ENCODE measurements at regions not wholly inside any gene's neighbourhood (a gene's known extent, or its start where the extent isn't known, plus 50 kb on each side); places are given as distances from the start of the nearest gene placed in this dataset.

DNA sequence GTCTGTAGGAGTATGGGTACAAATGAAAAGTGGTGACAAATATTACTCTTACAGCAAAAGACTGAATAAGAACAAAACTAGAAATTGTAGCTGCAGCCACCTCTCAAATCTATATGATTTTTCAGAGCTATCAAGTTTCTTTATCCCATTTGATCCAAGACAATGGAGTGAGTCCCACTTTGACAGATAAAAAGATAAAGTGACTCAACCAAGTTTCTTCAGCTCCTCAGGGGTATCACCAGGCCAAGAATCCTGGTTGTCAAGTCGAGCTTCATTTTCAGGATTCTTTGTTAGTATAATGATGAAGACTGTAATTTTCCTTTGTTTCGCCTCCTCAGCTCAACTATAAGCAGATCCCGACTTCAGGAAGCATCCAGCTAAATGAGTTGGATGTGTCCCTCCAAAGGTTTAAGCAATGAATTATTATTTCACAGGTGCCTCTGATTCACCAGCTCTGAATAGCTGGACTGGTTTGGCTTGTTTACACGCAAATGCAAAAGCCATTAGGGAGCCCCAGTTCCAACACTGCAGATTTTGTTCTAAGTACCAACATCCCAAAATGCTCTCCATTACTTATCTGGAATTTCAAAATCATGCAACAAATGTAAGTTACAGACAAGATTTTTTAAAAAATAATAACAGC, 238.9 kb downstream of the MAFB start:
- Histone ChIP-seq H3K4me3 (ENCODE audit: low read depth, low read length) (no peak overlapping the region), H3K27me3 (ENCODE audit: control insufficient read depth, insufficient read depth, low read length) (no peaks in the 10 kb centered on the region), H3K36me3 (ENCODE audit: control insufficient read depth, insufficient read depth, low read length) (no peaks in the 10 kb centered on the region)
- DNase-seq (ENCODE audit: low read depth): no peak
- no peak for TF ChIP-seq CTCF (IDR thresholded peaks at IDR 0.05; ENCODE audit: insufficient read depth, low read length, poor library complexity, severe bottlenecking)

DNA sequence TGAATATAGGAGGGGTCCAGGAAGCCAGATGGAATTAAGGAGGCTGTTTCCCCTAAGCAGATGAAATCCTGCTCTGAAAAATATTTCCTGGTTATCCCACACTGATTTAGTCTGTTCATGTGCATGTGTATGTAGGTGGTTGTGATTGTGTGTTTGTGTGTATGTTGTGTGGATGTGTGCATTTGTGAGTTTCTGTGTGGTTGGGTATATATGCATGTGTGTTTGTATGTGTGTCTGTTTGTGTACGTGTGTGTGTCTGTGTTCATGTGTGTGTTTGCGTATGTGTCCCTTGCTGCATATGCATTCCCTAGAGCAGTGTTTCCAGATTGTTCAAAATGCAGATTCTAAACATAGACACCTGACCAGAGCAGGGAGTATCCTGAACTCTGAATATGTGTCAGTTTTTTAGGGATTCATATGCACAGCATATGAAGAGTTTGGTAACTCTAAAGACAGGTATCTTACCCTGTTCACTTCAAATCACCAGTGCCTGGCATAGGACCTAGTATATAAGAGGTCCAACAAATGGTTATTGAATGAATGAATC, 239.8 kb downstream of the MAFB start:
- Histone ChIP-seq H3K4me3 (ENCODE audit: low read depth, low read length) (no peak overlapping the region), H3K36me3 (ENCODE audit: control insufficient read depth, insufficient read depth, low read length) (no peaks in the 10 kb centered on the region), H3K27me3 (ENCODE audit: control insufficient read depth, insufficient read depth, low read length) (no peaks in the 10 kb centered on the region)
- DNase-seq (ENCODE audit: low read depth): no peak
- TF ChIP-seq CTCF (IDR thresholded peaks at IDR 0.05; ENCODE audit: insufficient read depth, low read length, poor library complexity, severe bottlenecking): no peak

DNA sequence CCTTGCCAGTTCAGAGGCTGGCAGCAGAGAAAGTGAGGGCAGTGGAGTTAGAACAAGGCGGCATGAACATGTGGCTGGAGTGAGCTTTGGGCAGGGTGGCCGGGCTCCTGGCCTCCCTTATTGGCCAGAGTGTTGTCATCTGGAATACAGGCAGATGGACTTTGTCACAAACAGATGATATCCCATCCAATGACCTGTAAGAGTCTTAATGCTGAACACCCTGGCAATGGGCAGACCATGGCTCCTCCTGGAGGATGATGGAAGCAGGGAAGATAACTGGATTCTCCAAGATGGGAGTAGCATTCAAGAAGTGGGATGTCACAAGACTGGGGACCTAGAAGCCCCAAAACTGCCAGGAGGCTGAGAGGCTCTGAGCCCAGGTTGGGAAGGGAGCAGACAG, 242.1 kb downstream of the MAFB start:
- H3K4me3 ChIP-seq (ENCODE audit: low read depth, low read length): no peak overlapping the region
- no peak for TF ChIP-seq CTCF (IDR thresholded peaks at IDR 0.05; ENCODE audit: insufficient read depth, low read length, poor library complexity, severe bottlenecking)
- DNase-seq (ENCODE audit: low read depth): no peak
- H3K27me3 ChIP-seq (ENCODE audit: control insufficient read depth, insufficient read depth, low read length): no peaks in the 10 kb centered on the region
- no peaks in the 10 kb centered on the region for H3K36me3 ChIP-seq (ENCODE audit: control insufficient read depth, insufficient read depth, low read length)

- H3K36me3 ChIP-seq (ENCODE audit: control insufficient read depth, insufficient read depth, low read length): no peaks in the 10 kb centered on the region
- no peak overlapping the region for H3K4me3 ChIP-seq (ENCODE audit: low read depth, low read length)
- H3K27me3 ChIP-seq (ENCODE audit: control insufficient read depth, insufficient read depth, low read length): no peaks in the 10 kb centered on the region
- TF ChIP-seq CTCF (IDR thresholded peaks at IDR 0.05; ENCODE audit: insufficient read depth, low read length, poor library complexity, severe bottlenecking): no peak
- DNase-seq (ENCODE audit: low read depth): no peak
Measured at GRCh38 chr20:40444516-40444915, 244.5 kb downstream of the MAFB start.

DNA sequence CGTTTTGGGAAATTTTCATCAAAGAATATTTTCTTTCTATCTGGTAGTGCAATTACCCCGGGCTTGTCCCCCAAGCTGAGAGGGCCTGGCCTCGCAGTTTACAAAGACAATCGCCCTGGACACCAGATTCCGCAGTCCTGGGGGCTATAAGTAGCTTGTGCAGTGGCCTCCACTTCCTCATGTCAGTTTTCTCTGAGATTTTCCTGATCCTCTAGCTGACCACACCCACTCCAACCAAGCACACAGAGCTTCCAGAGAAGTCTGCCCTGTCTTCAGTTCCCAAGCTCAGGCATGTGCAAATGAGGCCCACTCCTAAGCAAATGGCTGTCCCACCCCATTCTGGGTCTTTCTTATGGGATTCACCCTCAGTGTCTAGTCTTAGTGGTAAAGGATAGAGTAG, 245.3 kb downstream of the MAFB start:
- no peak for DNase-seq (ENCODE audit: low read depth)
- Histone ChIP-seq H3K36me3 (ENCODE audit: control insufficient read depth, insufficient read depth, low read length) (no peaks in the 10 kb centered on the region), H3K4me3 (ENCODE audit: low read depth, low read length) (no peak overlapping the region), H3K27me3 (ENCODE audit: control insufficient read depth, insufficient read depth, low read length) (no peaks in the 10 kb centered on the region)
- TF ChIP-seq CTCF (IDR thresholded peaks at IDR 0.05; ENCODE audit: insufficient read depth, low read length, poor library complexity, severe bottlenecking): no peak

Measured in kidney epithelial cell (primary cell).